Loucy (cell line): ENCODE measurements at regions not wholly inside any gene's neighbourhood (a gene's known extent, or its start where the extent isn't known, plus 50 kb on each side); places are given as distances from the start of the nearest gene placed in this dataset.

Experiments
- CTCF ChIP-seq: fragments of 200-600 bp; sonication (generic); conservative IDR thresholded peaks from 2 replicates; pipeline ENCODE4 v1.5.1; 2014; ENCODE audit warnings: mild to moderate bottlenecking, antibody characterized with exemption, low read length
- EZH2phosphoT487 ChIP-seq: fragments of 200-600 bp; IDR thresholded peaks from 2 replicates; pipeline ENCODE4 v1.6.1; 2018; ENCODE audit warnings: antibody characterized with exemption, mild to moderate bottlenecking, moderate library complexity, borderline replicate concordance

- TF ChIP-seq CTCF, result no peak
- no peak for TF ChIP-seq EZH2phosphoT487
These were observed 108.4 kb downstream of the ZNF365 start for GRCh38 chr10:62482581-62482980.
